GM18517 (cell line): ENCODE measurements at regions not wholly inside any gene's neighbourhood (a gene's known extent, or its start where the extent isn't known, plus 50 kb on each side); places are given as distances from the start of the nearest gene placed in this dataset.
A peak's percentile ranks its signal among the peaks of the same experiment; 100 is the strongest.

Experiments used
- ATAC-seq: cut with Tn5 transposase; IDR thresholded peaks from one replicate; pipeline ENCODE4 v1.9.1; 2021; ENCODE audit warnings: mild to moderate bottlenecking, moderate library complexity; ENCODE audit not compliant: unreplicated experiment

GRCh38 chr4:153075836-153076518, 128.3 kb upstream of the TRIM2 start:
- no peak for ATAC-seq

- no peak for ATAC-seq
These were observed 127.4 kb upstream of the TRIM2 start for GRCh38 chr4:153076861-153077260.

GRCh38 chr4:153079857-153080391, 124.3 kb upstream of the TRIM2 start:
- no peak for ATAC-seq

GRCh38 chr4:153081006-153081580, 123.2 kb upstream of the TRIM2 start:
- ATAC-seq = no peak

- ATAC-seq = no peak
These were observed 122.5 kb upstream of the TRIM2 start for GRCh38 chr4:153081693-153082092.

GRCh38 chr4:153082322-153083301, 121.6 kb upstream of the TRIM2 start:
- ATAC-seq = no peak

GRCh38 chr4:153083447-153083947, 120.7 kb upstream of the TRIM2 start:
- ATAC-seq = peak; percentile 63

- no peak for ATAC-seq
These were observed 119.8 kb upstream of the TRIM2 start for GRCh38 chr4:153084224-153084979.

- peak; percentile 67 for ATAC-seq
These were observed 119.1 kb upstream of the TRIM2 start for GRCh38 chr4:153084980-153085630.

GRCh38 chr4:153087671-153088194, 116.5 kb upstream of the TRIM2 start:
- no peak for ATAC-seq

GRCh38 chr4:153089742-153090141, 114.5 kb upstream of the TRIM2 start:
- ATAC-seq = no peak

- no peak for ATAC-seq
These were observed 114.1 kb upstream of the TRIM2 start for GRCh38 chr4:153090181-153090580.

GRCh38 chr4:153090670-153091385, 113.4 kb upstream of the TRIM2 start:
- no peak for ATAC-seq

- no peak for ATAC-seq
These were observed 110.8 kb upstream of the TRIM2 start for GRCh38 chr4:153093396-153093795.

- ATAC-seq = no peak
These were observed 110.4 kb upstream of the TRIM2 start for GRCh38 chr4:153093802-153094201.

GRCh38 chr4:153094435-153094834, 109.8 kb upstream of the TRIM2 start:
- no peak for ATAC-seq

- no peak for ATAC-seq
These were observed 108.6 kb upstream of the TRIM2 start for GRCh38 chr4:153095448-153096204.

GRCh38 chr4:153096344-153096743, 107.9 kb upstream of the TRIM2 start:
- no peak for ATAC-seq
